HG02885 (cell line): ENCODE measurements at regions not wholly inside any gene's neighbourhood (a gene's known extent, or its start where the extent isn't known, plus 50 kb on each side); places are given as distances from the start of the nearest gene placed in this dataset.
"Not testable (repeated sequence)": the region's sequence is repeated elsewhere in the genome, so short reads cannot be mapped to it uniquely, and the experiment has no call there.

ENCODE experiments used
- ATAC-seq: cut with Tn5 transposase; IDR thresholded peaks from one replicate; pipeline ENCODE4 v1.9.1; 2021; ENCODE audit warnings: mild to moderate bottlenecking; ENCODE audit not compliant: unreplicated experiment, poor library complexity

- peak; percentile 94 for ATAC-seq
Measured at GRCh38 chr3:153221748-153222162, 59.7 kb downstream of the RAP2B start.

GRCh38 chr3:153226877-153227276 lies 64.9 kb downstream of the RAP2B start:
- not testable (repeated sequence) for ATAC-seq

- not testable (repeated sequence) for ATAC-seq
Measured at GRCh38 chr3:153230427-153230826, 68.4 kb downstream of the RAP2B start.

GRCh38 chr3:153231245-153231644 lies 69.2 kb downstream of the RAP2B start:
- not testable (repeated sequence) for ATAC-seq

- ATAC-seq, result not testable (repeated sequence)
Measured at GRCh38 chr3:153232050-153232752, 70.2 kb downstream of the RAP2B start.

- ATAC-seq, result no peak
Measured at GRCh38 chr3:153232851-153233271, 70.8 kb downstream of the RAP2B start.

- ATAC-seq, result no peak
Measured at GRCh38 chr3:153233986-153234385, 72.0 kb downstream of the RAP2B start.

- ATAC-seq, result no peak
Measured at GRCh38 chr3:153242896-153243295, 80.9 kb downstream of the RAP2B start.

GRCh38 chr3:153244961-153245360 lies 82.9 kb downstream of the RAP2B start:
- no peak for ATAC-seq

- no peak for ATAC-seq
Measured at GRCh38 chr3:153245661-153246060, 83.6 kb downstream of the RAP2B start.

GRCh38 chr3:153246331-153246730 lies 84.3 kb downstream of the RAP2B start:
- ATAC-seq, result no peak

GRCh38 chr3:153246806-153247205 lies 84.8 kb downstream of the RAP2B start:
- no peak for ATAC-seq

- ATAC-seq, result no peak
Measured at GRCh38 chr3:153247331-153248330, 85.6 kb downstream of the RAP2B start.

GRCh38 chr3:153248835-153249234 lies 86.8 kb downstream of the RAP2B start:
- ATAC-seq, result not testable (repeated sequence)

GRCh38 chr3:153249906-153250305 lies 87.9 kb downstream of the RAP2B start:
- no peak for ATAC-seq

- ATAC-seq, result no peak
Measured at GRCh38 chr3:153250446-153250845, 88.4 kb downstream of the RAP2B start.

- no peak for ATAC-seq
Measured at GRCh38 chr3:153252963-153253362, 90.9 kb downstream of the RAP2B start.

- no peak for ATAC-seq
Measured at GRCh38 chr3:153254361-153254760, 92.3 kb downstream of the RAP2B start.

GRCh38 chr3:153257673-153258351 lies 95.8 kb downstream of the RAP2B start:
- ATAC-seq, result no peak

GRCh38 chr3:153259956-153260355 lies 97.9 kb downstream of the RAP2B start:
- ATAC-seq, result no peak

- no peak for ATAC-seq
Measured at GRCh38 chr3:153260681-153261080, 98.7 kb downstream of the RAP2B start.
